NCI-H748 (cell line): ENCODE measurements at regions not wholly inside any gene's neighbourhood (a gene's known extent, or its start where the extent isn't known, plus 50 kb on each side); places are given as distances from the start of the nearest gene placed in this dataset.

Experiments
- DNase-seq: peaks from one replicate; lab custom pipeline; 2025; ENCODE audit not compliant: unreplicated experiment; lab: John Stamatoyannopoulos, UW

DNA sequence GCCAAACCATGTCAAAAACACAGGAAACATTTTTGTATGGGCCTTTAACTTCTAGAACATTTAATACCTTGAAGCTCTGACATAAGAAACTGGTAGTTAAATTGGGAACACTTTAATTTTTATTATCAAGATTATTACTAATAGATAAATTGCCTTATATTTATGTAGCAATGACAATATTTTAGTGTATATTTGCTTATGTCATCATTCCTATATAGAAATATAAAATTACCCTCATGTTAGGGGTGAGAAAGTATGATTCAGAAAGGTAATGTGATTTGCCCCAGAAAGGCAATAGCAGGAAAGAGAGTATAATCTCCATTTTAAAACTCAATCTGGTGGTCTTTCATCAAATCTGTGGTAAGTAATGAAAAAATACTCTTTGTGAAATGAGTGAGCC lies 147.4 kb downstream of the IL15 start:
- no peak for DNase-seq

DNA sequence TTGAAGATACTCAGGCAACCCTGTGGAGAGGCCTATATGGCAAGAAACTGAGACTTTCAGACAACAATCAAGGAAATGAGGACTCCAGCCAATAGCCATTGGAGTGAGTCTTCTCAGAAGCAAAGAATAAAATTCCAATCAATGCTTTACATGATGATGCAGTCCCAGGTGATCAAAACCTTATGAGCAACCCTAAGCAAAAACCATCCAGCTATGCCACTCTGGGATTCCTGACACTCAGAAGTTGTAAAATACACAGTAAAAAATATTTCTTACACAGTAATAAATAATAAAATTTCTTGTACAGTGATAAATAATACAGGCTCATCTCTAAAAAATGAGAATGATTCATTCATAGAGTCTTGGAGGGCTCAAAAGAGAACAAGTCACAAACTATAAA lies 150.6 kb downstream of the IL15 start:
- DNase-seq = no peak

- DNase-seq = no peak
These were observed 152.0 kb downstream of the IL15 start for GRCh38 chr4:141788169-141788915.

- no peak for DNase-seq
These were observed 153.3 kb downstream of the IL15 start for GRCh38 chr4:141789716-141790115.

DNA sequence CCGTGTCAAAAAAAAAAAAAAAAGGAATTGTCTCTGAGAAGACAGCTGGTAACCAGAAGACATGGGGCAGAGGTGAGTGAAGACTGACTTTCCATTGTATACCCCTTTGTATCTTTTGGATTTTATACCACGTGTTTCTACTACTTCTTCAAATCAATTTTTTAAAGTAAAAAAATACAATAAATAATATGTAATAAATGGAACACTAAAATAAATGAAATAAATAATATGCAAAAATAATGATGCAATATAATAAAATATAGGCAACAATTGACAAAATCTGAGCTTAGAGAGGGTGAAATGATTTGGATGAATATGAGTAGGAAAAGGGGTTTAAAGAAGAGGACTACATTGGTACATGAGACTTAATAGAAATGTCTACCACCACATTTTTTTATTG lies 155.8 kb downstream of the IL15 start:
- DNase-seq = no peak

- no peak for DNase-seq
These were observed 161.6 kb downstream of the IL15 start for GRCh38 chr4:141797966-141798365.

GRCh38 chr4:141801558-141801957 lies 165.2 kb downstream of the IL15 start:
- DNase-seq = no peak

GRCh38 chr4:141802333-141802732 lies 165.9 kb downstream of the IL15 start:
- DNase-seq = no peak

DNA sequence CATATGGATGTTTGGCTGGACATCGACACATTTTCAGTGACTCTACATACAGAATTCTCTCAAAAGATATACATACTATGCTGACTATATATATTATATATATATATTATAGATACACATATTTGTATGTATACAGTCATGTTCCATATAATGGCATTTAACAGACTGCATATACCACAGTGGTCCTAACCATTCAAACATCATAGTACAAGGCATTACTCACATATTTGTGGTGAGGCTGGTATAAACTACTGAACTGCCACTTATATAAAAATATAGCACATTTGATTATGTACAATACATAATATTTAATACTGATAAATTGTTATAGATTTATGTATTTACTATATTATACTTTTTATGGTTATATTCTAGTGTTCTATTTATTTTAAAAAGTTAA lies 168.5 kb downstream of the IL15 start:
- DNase-seq = no peak

GRCh38 chr4:141807103-141807891 lies 170.9 kb downstream of the IL15 start:
- no peak for DNase-seq

GRCh38 chr4:141810038-141810711 lies 173.8 kb downstream of the IL15 start:
- DNase-seq = no peak

GRCh38 chr4:141810712-141811375 lies 174.5 kb downstream of the IL15 start:
- DNase-seq = no peak

DNA sequence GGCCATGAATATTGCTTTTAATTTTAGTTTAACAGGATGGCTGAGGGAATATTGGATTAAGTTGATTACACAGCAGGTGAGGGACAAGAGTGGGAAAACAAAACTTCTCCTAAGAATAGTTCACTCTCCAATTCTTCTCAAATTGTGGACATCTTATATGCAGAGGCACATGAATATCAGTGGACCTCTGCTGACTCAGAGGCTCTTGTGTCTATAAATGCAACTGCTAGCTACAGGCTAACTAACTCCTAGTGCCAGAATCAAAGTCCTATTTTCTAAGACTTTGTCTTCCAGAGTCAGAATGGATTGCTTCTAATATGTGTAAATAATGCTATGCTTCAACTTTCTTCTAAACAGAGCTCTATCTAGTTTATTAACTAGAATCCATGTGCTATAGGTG lies 175.8 kb downstream of the IL15 start:
- DNase-seq = no peak

GRCh38 chr4:141814499-141814898 lies 178.1 kb downstream of the IL15 start:
- no peak for DNase-seq

GRCh38 chr4:141815646-141816045 lies 179.3 kb downstream of the IL15 start:
- DNase-seq = no peak

DNA sequence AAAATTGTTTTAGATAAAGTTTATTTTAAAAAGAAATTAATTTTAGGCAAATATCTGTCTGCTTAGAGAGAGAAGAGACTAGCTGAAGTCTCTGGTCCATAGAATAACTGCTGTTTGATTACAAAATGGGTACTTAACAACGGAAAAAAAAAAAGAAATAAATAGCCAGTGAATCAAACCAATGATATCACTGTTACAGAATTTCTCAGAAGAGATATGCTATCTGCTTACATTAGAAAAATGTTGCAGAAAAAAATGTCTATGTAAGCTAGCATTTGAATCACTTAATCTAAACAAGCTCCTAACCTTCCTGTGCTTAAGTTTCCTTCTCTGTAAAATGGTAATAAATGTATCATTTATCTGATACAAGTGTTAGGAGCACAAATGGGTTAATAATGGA lies 189.9 kb downstream of the IL15 start:
- no peak for DNase-seq

- DNase-seq = no peak
These were observed 196.8 kb downstream of the IL15 start for GRCh38 chr4:141833209-141833608.

DNA sequence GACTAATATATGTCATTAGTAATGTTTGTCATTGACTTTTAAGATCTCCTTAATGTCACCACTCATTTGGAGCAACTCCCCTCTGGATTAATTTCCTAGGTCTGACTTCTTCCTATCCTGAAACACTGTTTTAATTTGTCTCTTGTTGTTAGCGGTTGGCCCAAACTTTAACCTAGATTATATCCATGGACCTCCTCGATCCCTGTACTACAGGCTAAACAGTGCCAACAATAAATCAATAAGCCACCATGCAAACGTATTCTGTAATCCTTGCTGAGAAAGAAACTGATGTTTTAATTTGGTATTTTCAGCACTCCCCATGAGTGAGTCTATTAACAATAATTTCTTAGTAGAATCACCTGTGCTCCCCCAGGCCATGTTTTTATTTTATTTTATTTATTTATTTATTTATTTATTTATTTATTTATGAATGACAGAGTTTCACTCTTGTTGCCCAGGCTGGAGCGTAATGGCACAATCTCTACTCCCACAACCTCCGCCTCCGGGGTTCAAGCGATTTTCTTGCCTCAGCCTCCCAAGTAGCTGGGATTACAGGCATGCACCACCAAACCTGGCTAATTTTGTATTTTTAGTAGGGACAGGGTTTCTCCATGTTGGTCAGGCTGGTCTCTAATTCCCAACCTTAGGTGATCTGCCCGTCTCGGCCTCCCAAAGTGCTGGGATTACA lies 204.1 kb downstream of the IL15 start:
- no peak for DNase-seq

- DNase-seq = no peak
These were observed 206.8 kb downstream of the IL15 start for GRCh38 chr4:141843136-141843535.

GRCh38 chr4:141845901-141846300 lies 209.5 kb downstream of the IL15 start:
- DNase-seq = no peak

DNA sequence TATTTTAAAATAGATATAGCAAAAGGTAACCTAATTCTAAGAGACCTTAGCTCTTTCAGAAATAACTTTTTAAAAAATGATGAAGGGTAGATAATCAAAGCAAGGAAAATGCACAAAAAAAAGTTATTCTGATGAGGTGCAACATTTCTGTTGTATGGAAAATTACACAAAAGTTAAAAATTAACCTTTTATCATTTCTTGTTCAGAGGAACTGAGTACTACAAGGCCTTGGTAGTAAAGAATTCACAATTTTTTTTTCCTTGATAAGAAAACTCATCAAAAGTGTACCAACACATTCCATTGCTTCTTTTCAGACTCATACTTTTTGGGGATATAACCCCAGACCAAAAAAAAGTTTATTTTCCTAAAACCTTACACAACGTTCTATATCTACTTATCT lies 213.0 kb downstream of the IL15 start:
- DNase-seq = no peak
